Fibroblast of villous mesenchyme (primary cell): ENCODE measurements at regions not wholly inside any gene's neighbourhood (a gene's known extent, or its start where the extent isn't known, plus 50 kb on each side); places are given as distances from the start of the nearest gene placed in this dataset.

Source experiments
- DNase-seq: peaks from one replicate; pipeline ENCODE4 v3.0.0-alpha.2; 2010; ENCODE audit warnings: low read depth
- H3K4me3 ChIP-seq: 2 replicates; pipeline ENCODE4 v1.5.1; 2011; ENCODE audit warnings: low read depth, mild to moderate bottlenecking, low read length
- TF ChIP-seq, protein P1 (sequence below): IDR thresholded peaks from 2 replicates; pipeline ENCODE4 v1.5.1; 2012; ENCODE audit warnings: low read depth, mild to moderate bottlenecking, low read length; ENCODE audit not compliant: insufficient read depth

DNA sequence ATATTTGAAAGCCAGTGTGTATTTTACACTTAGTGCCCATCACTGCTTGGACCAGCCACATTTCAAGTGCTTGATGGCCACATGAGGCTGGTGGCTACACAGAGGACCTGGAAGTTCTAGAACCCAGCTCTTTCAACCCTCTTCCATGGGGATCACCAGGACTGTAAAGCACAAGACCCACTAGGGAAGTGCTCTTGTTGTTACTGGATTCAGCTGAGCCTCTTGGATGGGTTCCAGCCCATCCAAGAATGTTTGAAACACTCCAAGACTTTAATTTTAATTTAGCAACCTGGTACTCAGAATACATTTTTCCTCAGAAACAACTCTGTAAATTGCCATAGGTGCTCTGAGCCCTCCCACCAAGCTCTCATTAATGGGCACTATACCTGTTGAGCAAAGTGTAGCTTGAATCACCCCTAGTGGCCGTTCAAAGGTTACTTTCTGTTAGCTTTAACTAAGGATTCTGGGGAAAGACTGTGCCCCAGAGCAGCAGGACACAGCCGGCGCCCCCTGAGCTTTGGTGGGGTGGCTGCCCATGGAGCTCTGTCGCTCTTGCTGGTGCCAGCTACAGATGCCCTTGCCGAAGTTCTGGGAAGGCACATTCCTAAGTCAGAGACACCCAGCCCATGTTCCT, 212.4 kb downstream of the HSD17B3 start:
- no peak for DNase-seq
- H3K4me3 ChIP-seq: no peak overlapping the region
- TF ChIP-seq, protein P1, sequence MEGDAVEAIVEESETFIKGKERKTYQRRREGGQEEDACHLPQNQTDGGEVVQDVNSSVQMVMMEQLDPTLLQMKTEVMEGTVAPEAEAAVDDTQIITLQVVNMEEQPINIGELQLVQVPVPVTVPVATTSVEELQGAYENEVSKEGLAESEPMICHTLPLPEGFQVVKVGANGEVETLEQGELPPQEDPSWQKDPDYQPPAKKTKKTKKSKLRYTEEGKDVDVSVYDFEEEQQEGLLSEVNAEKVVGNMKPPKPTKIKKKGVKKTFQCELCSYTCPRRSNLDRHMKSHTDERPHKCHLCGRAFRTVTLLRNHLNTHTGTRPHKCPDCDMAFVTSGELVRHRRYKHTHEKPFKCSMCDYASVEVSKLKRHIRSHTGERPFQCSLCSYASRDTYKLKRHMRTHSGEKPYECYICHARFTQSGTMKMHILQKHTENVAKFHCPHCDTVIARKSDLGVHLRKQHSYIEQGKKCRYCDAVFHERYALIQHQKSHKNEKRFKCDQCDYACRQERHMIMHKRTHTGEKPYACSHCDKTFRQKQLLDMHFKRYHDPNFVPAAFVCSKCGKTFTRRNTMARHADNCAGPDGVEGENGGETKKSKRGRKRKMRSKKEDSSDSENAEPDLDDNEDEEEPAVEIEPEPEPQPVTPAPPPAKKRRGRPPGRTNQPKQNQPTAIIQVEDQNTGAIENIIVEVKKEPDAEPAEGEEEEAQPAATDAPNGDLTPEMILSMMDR: no peak

DNA sequence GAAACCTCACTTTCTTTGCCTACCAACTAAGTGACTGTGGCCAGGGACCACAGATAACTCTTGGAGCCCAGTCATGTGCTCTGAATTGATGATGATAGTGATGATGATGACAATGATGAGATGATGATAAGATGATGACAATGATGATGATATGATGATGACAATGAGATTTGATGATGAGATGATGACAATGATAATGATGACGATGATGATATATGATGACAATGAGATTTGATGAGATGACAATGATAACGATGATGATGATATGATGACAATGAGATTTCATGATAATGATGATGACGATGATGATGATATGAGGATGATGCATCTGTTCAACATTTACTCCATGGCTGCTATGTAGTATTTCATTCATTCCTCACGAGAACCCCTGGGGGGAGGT, 213.0 kb downstream of the ERCC6L2 start:
- TF ChIP-seq, protein P1: no peak
- DNase-seq: no peak
- no peak overlapping the region for H3K4me3 ChIP-seq

GRCh38 chr9:96087669-96088299, 212.3 kb downstream of the ERCC6L2 start:
- TF ChIP-seq, protein P1: no peak
- DNase-seq: no peak
- H3K4me3 ChIP-seq: no peak overlapping the region

DNA sequence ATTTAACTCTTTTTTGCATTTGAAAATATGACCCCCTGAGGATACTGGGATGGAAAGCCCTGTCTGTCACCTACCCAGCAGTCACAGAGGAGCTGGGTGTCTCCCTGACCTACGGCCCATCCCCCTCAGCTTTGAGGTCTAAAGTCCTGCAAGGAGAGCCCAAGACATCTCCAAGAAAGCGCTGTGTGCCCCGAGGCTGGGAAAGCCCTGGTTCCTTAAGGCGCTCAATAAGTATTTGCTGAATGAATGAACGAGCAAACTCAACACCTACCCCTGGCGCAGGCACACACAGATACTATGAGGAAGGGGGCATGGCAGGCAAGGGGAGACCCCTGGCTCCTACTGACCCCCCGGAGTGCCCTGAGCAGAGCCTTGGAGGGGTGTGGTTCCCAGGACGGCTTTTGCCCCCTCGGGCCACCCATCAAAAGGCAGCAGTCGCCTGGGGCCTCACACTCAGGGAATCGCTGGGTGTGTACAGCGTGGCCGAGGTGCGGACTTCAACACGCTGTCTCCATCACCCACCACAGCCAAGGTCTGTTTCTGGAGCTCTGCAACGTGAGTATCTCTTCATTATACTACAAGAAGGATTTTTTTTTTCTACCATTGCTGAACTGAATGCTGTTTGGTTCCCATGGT, 211.6 kb downstream of the ERCC6L2 start:
- TF ChIP-seq, protein P1: no peak
- H3K4me3 ChIP-seq: no peak overlapping the region
- no peak for DNase-seq

GRCh38 chr9:96085491-96086143, 210.1 kb downstream of the ERCC6L2 start:
- DNase-seq: no peak
- H3K4me3 ChIP-seq: no peak overlapping the region
- TF ChIP-seq, protein P1: no peak

DNA sequence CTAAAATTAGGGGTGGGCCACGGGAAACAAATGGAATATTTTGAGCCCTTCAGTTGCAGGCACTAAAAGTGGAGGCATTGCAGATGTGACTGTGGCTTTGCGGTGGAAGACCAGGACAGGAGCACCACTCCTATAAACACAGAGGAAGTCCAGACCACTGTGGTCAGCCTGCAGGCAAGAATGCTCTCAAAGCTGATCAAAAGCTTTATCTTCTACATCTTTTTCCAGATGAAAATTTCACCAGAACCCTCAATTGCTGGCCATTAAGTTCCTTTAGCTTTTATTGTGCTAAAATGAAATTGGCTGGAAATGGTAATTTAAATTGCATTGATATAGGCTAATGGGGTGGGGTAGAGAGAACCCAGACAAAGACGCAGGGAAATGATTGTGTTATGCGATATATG, 208.8 kb downstream of the ERCC6L2 start:
- TF ChIP-seq, protein P1: no peak
- no peak overlapping the region for H3K4me3 ChIP-seq
- DNase-seq: peak; percentile 90
